HG02763 (cell line): ENCODE measurements at regions not wholly inside any gene's neighbourhood (a gene's known extent, or its start where the extent isn't known, plus 50 kb on each side); places are given as distances from the start of the nearest gene placed in this dataset.

Experiments
- ATAC-seq: cut with Tn5 transposase; IDR thresholded peaks from one replicate; pipeline ENCODE4 v1.9.1; 2021; ENCODE audit warnings: mild to moderate bottlenecking, moderate library complexity; ENCODE audit not compliant: unreplicated experiment

- ATAC-seq, result no peak
Observed at GRCh38 chr1:229024528-229025130, 246.3 kb upstream of the RAB4A start.

DNA sequence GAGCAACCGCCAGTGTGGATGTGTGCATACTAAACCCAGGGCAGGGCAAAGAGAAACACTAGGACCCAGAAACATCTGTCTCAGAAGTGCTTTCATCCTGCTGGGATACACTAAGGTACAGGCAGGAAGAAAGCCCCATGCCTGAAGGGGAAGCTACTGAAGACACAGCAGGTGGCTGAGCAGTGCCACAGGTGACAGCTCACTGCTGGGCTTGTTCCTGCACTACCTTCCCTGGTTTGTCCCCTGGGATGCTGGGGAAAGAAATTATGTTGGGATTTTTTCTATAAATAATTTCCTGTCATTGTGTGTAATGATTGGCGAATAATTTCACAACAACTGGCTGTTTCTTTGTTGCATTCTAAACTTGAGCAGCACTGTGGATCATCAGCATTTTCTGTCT lies 245.3 kb upstream of the RAB4A start:
- no peak for ATAC-seq

DNA sequence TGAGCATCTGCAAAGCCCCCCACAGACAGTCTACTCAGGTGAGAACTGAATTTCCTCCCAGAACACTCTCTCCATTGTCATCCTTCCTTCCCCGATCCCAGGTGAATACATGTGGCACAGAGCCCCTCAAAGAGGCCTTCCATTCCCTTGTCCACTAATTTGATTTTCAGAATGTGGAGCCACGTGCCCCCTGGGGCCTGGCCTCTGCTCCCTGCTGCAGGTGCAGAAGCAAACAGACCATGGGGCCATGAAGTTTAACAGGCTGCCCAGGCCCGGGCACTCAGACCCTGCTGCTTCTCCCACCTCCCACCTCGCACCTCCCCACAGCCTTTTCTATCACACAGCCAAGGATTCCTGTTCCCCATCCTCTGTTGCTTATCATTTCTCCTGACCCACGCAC lies 243.8 kb upstream of the RAB4A start:
- no peak for ATAC-seq

- no peak for ATAC-seq
Observed at GRCh38 chr1:229027622-229028182, 243.2 kb upstream of the RAB4A start.

GRCh38 chr1:229028544-229028943 lies 242.4 kb upstream of the RAB4A start:
- ATAC-seq, result no peak

- no peak for ATAC-seq
Observed at GRCh38 chr1:229028987-229029878, 241.7 kb upstream of the RAB4A start.

- ATAC-seq, result no peak
Observed at GRCh38 chr1:229029879-229030235, 241.1 kb upstream of the RAB4A start.

DNA sequence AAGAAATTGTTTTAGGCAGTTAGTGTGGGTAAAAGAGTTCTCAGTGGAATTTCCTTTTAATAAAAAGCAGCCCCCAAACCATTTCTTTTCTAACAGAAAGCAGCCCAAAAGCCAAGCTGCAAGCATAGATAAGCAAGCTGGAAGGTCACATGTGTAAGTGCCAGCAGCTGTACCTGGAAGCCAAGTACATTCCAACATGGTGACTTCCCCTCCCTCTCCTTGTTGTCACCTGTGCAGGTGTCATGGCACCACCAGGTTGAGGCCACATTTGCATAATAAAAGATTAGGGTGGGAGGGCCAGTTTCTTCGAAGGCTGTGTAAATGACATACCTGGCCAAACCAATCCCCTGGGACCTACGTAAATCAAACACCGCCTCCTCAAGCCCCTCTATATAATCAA lies 240.3 kb upstream of the RAB4A start:
- ATAC-seq, result no peak

GRCh38 chr1:229031061-229031460 lies 239.8 kb upstream of the RAB4A start:
- ATAC-seq, result no peak

- ATAC-seq, result no peak
Observed at GRCh38 chr1:229031481-229032341, 239.2 kb upstream of the RAB4A start.

GRCh38 chr1:229032375-229032774 lies 238.5 kb upstream of the RAB4A start:
- no peak for ATAC-seq

- ATAC-seq, result no peak
Observed at GRCh38 chr1:229033480-229033879, 237.4 kb upstream of the RAB4A start.

GRCh38 chr1:229034342-229034741 lies 236.6 kb upstream of the RAB4A start:
- no peak for ATAC-seq

GRCh38 chr1:229035054-229035747 lies 235.7 kb upstream of the RAB4A start:
- ATAC-seq, result peak; percentile 86

- peak; percentile 22 for ATAC-seq
Observed at GRCh38 chr1:229035748-229036082, 235.2 kb upstream of the RAB4A start.

GRCh38 chr1:229037806-229038405 lies 233.0 kb upstream of the RAB4A start:
- no peak for ATAC-seq

GRCh38 chr1:229040630-229041358 lies 230.1 kb upstream of the RAB4A start:
- ATAC-seq, result no peak

- ATAC-seq, result no peak
Observed at GRCh38 chr1:229041946-229042345, 229.0 kb upstream of the RAB4A start.

- ATAC-seq, result no peak
Observed at GRCh38 chr1:229042482-229042881, 228.4 kb upstream of the RAB4A start.

- ATAC-seq, result no peak
Observed at GRCh38 chr1:229043115-229043514, 227.8 kb upstream of the RAB4A start.
